ENCODE measurements at regions not wholly inside any gene's neighbourhood (a gene's known extent, or its start where the extent isn't known, plus 50 kb on each side); places are given as distances from the start of the nearest gene placed in this dataset.

DNA sequence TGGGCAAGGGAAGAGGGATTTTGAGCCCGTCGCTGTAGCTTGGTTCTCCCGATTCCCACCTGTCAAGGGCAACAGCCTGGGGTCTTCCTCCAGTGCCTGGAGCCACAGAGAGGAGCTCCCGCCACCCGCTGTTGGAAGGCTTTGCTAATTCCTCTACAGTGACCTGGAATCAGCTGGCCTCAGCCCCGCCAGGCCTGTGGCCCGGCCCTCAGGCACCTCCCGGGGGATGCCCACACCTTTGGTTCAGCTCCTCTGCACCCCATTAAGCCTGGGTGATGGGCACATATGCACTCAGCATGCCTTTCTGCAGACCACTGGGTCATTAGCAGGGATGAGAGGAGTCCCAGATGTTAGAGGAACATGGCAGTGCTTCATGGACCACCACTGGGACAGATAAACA lies 121.4 kb upstream of the MKI67 start:
- no peaks in the 10 kb centered on the region for H3K79me2 ChIP-seq (ENCODE audit: control insufficient read depth, insufficient read depth, low read length)
- no peaks in the 10 kb centered on the region for H3K36me3 ChIP-seq (ENCODE audit: control insufficient read depth in 2 of 2, extremely low read depth in 1 of 2, insufficient read depth in 2 of 2, low read length in 2 of 2)
- H3K4me3 ChIP-seq (replicated peaks in 1 of 3; ENCODE audit: insufficient read depth in 1 of 3, low read depth in 1 of 3, low read length in 3 of 3): no peak overlapping the region
- DNase-seq (ENCODE audit: low read depth, low spot score) (no peak), FAIRE-seq (no peak)
- H3K9me1 ChIP-seq (replicated peaks; ENCODE audit: control insufficient read depth, extremely low read depth, insufficient read depth, low read length): no peaks in the 10 kb centered on the region
- H4K20me1 ChIP-seq (replicated peaks; ENCODE audit: control insufficient read depth, extremely low read depth, insufficient read depth, low read length): no peaks in the 10 kb centered on the region
- BruUV-seq (replicated peaks): no TSS peak
- no peak overlapping the region for H3K9ac ChIP-seq (replicated peaks; ENCODE audit: extremely low read depth, insufficient read depth, low read length)
- H3K27ac ChIP-seq (ENCODE audit: insufficient read depth, low read depth, low read length): no peak overlapping the region
- no peaks in the 10 kb centered on the region for H3K9me3 ChIP-seq (replicated peaks; ENCODE audit: control insufficient read depth, insufficient read depth, low read length)
- no peaks in the 10 kb centered on the region for H3K4me1 ChIP-seq (ENCODE audit: control insufficient read depth, extremely low read depth, insufficient read depth, low read length)
- H2AFZ ChIP-seq (ENCODE audit: low read depth, low read length): no peak overlapping the region
- dilution Hi-C loops (cut with MboI; ENCODE audit: extremely low pct_ligation_motif_present, low sequenced_read_pairs): no loop called here
- ChIA-PET POLR2A (no interaction called here), CTCF (interaction anchor here (0.7 kb wide), 1 partner anchor 16 kb away, joined by 3 read pairs; no protein-coding TSS in a partner anchor)
- no peak overlapping the region for H3K4me2 ChIP-seq (ENCODE audit: insufficient read depth, low read length)
- intact Hi-C loops (cut with micrococcal nuclease): no loop called here
- TF ChIP-seq POLR2A (IDR thresholded peaks at IDR 0.05; ENCODE audit: low read depth, low read length) (no peak), POLR2AphosphoS5 (IDR thresholded peaks at IDR 0.05; ENCODE audit: insufficient read depth, low read depth, low read length) (no peak), EZH2 (IDR thresholded peaks at IDR 0.05; ENCODE audit: borderline replicate concordance, low read depth, low read length, severe bottlenecking) (no peak), FOS (IDR thresholded peaks at IDR 0.05; ENCODE audit: borderline replicate concordance, insufficient read depth, low read length) (no peak), GATA2 (IDR thresholded peaks at IDR 0.05; ENCODE audit: insufficient read depth, insufficient read length, low read depth, low read length) (no peak), MYC (IDR thresholded peaks at IDR 0.05; ENCODE audit: low read depth, low read length) (no peak), JUN (IDR thresholded peaks at IDR 0.05; ENCODE audit: borderline replicate concordance, insufficient read depth, insufficient read length, low read depth) (no peak)
- TF ChIP-seq, protein P1, sequence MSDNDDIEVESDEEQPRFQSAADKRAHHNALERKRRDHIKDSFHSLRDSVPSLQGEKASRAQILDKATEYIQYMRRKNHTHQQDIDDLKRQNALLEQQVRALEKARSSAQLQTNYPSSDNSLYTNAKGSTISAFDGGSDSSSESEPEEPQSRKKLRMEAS (IDR thresholded peaks at IDR 0.05; ENCODE audit: insufficient read depth, insufficient read length): no peak
- TF ChIP-seq, protein P2, sequence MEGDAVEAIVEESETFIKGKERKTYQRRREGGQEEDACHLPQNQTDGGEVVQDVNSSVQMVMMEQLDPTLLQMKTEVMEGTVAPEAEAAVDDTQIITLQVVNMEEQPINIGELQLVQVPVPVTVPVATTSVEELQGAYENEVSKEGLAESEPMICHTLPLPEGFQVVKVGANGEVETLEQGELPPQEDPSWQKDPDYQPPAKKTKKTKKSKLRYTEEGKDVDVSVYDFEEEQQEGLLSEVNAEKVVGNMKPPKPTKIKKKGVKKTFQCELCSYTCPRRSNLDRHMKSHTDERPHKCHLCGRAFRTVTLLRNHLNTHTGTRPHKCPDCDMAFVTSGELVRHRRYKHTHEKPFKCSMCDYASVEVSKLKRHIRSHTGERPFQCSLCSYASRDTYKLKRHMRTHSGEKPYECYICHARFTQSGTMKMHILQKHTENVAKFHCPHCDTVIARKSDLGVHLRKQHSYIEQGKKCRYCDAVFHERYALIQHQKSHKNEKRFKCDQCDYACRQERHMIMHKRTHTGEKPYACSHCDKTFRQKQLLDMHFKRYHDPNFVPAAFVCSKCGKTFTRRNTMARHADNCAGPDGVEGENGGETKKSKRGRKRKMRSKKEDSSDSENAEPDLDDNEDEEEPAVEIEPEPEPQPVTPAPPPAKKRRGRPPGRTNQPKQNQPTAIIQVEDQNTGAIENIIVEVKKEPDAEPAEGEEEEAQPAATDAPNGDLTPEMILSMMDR (IDR thresholded peaks at IDR 0.05; ENCODE audit: extremely low read depth in 1 of 2, insufficient read depth in 1 of 2, low read depth in 1 of 2, low read length in 2 of 2): no peak
- no peaks in the 10 kb centered on the region for H3K27me3 ChIP-seq (ENCODE audit: control insufficient read depth in 2 of 2, insufficient read depth in 2 of 2, low read length in 2 of 2)
